Transverse colon (tissue), 3 donors: ENCODE measurements at regions not wholly inside any gene's neighbourhood (a gene's known extent, or its start where the extent isn't known, plus 50 kb on each side); places are given as distances from the start of the nearest gene placed in this dataset.

ENCODE experiments used
- POLR2A ChIP-seq: fragments of 450-650 bp; IDR thresholded peaks from one replicate; pipeline ENCODE4 v1.6.1; 2016; ENCODE audit warnings: antibody characterized with exemption, mild to moderate bottlenecking, moderate library complexity
- TF ChIP-seq, protein P1 (sequence below), 5 experiments: fragments of 200-600 bp in 3 of 5; fragments of 450-650 bp in 2 of 5; sonication (generic) in 3 of 5; IDR thresholded peaks; 1 replicate in 2 of 5; 2 replicates in 3 of 5; pipeline ENCODE4 v1.5.1; 2016 to 2017; ENCODE audit warnings: antibody characterized with exemption in 5 of 5, inconsistent platforms in 3 of 5, mild to moderate bottlenecking in 2 of 5, moderate library complexity in 1 of 5

DNA sequence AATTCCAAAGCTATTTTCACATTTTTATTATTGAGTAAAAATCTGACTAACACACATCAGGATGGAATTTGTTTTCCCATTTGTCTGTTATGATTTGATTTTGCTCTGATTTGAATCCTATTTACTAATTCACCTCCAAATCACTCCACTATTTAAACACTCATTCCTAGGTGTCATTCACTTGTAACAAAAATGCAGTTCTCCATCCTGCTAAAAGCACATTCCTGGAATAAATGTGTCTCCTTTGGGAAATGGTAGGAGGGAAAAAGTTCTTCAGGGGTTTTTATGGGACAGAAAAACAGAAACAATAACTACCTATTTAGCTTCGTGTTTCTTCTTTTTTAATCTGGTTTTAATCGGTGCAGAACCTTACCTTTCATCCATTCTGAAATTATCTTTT, 494.1 kb upstream of the CITED2 start:
- TF ChIP-seq, protein P1, sequence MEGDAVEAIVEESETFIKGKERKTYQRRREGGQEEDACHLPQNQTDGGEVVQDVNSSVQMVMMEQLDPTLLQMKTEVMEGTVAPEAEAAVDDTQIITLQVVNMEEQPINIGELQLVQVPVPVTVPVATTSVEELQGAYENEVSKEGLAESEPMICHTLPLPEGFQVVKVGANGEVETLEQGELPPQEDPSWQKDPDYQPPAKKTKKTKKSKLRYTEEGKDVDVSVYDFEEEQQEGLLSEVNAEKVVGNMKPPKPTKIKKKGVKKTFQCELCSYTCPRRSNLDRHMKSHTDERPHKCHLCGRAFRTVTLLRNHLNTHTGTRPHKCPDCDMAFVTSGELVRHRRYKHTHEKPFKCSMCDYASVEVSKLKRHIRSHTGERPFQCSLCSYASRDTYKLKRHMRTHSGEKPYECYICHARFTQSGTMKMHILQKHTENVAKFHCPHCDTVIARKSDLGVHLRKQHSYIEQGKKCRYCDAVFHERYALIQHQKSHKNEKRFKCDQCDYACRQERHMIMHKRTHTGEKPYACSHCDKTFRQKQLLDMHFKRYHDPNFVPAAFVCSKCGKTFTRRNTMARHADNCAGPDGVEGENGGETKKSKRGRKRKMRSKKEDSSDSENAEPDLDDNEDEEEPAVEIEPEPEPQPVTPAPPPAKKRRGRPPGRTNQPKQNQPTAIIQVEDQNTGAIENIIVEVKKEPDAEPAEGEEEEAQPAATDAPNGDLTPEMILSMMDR (IDR thresholded peaks at IDR 0.05) = no peak
- no peak for TF ChIP-seq POLR2A
